Activated CD4-positive, CD25-positive, alpha-beta regulatory T cell treated with anti-CD3 and anti-CD28 coated beads, Interleukin-2, amount 50 U/mL, for 72 hours (primary cell): ENCODE measurements at regions not wholly inside any gene's neighbourhood (a gene's known extent, or its start where the extent isn't known, plus 50 kb on each side); places are given as distances from the start of the nearest gene placed in this dataset.

Source experiments
- DNase-seq: peaks from one replicate; pipeline ENCODE4 v3.0.0; 2021

- DNase-seq, result no peak
Observed at GRCh38 chr18:73724958-73725357, 422.7 kb downstream of the FBXO15 start.

DNA sequence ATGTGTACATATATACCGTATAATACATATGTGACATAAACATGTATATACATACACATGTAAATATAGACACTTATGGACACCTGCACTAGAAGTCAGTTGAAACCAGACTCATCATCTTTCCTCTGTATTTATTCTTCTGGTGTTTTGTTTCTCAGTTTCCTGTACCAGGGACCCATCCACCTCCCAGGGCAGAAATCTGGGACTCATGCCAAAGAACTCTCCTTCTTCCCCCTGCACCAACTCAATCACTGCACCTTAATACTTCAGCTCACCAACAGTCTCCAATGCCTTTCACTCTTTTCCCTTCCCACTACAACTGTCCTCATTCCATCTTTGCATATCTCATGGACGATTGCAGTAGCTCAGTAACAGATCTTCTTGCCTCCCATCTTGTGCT lies 428.0 kb downstream of the FBXO15 start:
- no peak for DNase-seq

- no peak for DNase-seq
Observed at GRCh38 chr18:73717570-73717969, 430.1 kb downstream of the FBXO15 start.

DNA sequence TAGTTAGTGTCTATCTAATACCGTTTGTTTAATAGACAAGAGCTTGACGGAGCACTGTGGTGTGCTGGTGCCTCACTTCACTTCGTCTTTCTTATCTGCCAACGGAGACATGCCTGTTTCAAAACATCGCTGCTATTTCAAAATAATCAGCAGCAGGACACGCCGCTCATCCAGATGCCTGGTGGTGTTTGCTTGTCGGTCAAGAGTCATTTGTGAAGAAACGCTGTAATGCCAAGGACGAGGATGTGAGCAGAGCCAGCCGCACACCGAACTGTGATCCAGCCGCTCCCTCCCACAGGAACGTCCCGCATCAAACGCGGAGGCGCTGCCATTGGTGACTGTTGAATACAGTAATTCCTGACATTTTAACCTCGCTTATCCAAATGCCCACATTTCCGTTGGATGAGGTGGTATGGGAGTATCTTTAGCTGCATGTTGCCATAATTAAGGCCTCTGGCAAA lies 432.4 kb downstream of the FBXO15 start:
- no peak for DNase-seq

DNA sequence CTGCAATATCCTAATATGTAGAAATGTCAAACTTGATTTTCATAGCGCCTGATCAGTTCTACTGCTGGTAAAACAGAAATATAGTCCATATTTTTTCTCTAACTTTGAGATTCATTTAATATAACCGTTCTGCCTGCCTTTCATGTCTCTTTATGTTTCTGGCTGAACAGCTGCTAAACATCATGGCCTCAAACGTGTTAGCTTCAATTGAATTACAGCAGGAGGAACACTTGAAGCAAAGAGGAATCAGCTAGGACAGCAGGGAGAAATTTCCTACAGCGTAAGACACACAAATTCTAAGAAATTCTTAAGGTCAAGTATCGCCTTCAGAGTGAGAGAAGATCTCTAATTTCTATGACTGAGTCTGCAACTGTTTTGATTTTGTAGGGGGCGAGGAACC lies 433.2 kb downstream of the FBXO15 start:
- DNase-seq, result no peak

DNA sequence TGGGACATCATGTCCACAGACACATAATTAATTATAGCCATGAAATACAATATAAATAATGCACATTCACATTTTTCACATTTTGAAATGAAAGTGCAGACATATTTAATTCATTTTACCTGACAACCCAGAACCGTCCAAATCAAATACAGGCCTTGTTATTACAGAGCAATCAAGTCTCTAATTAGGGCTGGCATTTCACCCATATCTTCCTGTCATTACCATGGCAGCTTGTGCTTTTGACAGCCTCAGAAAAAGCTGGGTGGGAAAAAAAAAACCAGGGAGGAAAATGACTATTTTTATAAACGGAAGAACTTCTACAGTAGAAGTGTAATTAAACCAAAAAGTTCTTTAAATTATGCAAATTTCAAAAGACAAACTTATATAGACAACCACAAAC lies 436.4 kb downstream of the FBXO15 start:
- no peak for DNase-seq

GRCh38 chr18:73708591-73708990 lies 439.0 kb downstream of the FBXO15 start:
- no peak for DNase-seq

DNA sequence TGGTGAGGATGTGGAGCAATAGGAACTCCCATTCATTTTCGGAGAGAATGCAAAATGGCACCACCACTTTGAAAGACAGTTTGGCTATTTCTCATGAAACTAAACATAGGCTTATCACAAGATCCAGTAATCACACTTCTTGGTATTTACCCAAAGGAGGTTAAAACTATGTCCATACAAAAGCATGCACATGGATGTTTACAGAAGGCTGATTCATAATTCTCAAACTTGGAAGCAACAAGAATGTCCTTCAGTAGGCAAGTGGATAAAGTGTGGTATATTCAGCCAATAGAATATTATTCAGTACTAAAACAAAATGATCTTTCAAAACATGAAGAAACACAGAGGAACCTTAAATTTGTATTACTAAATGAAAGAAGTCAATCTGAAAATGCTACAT lies 440.6 kb downstream of the FBXO15 start:
- no peak for DNase-seq

DNA sequence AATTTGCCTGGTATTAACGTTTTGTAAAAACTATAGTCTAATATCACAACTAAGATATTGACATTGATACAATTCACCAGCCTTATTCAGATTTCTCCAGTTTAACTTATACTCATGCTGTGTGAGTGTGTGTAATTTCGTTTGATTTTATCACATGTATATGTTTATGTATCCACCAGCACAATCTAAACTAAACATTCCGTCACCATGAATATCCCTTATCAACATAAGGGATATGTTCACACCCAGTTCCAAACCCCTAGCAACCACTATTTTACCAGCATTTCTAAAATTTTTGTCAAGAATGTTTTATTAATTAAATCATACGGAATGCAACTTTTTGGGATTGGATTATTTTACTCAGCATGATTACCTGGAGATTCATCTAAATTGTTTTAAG lies 450.3 kb downstream of the FBXO15 start:
- no peak for DNase-seq

DNA sequence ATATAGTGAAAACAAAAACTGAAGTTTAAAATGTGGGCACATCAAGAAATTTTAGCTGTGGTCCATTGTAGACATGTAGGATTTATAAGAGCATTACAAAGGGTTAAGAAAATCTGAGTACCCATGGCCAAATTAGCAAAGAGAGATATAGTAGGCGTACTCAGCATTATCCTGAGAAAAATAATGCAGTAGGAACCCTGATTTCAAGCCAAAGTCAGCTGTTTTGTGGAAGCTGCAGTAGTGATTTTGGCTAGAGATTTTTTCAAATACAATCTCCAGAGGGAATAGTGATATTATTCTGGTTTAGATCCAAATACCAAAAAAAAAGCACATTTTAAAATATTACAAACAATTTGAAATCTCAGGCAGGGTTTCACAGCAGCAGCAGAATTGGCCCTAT lies 450.9 kb downstream of the FBXO15 start:
- no peak for DNase-seq

DNA sequence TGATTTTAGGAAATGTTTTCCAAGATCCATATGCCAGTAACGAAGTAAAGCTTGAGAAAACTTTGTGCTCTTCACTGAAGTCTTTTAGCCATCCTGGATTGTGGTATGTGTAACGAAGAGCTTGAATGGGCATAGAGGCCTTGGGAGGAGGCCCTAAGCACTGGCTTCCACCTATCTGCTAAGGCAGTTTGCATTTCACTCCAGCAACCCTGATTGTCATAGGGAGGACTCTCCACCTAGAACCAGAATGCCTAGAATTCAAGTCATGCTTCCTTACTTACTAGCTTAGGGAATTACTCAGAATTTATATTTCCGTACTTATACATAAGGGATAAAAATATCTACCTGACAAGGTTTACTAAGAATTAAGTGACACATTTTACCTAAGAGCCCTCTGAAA lies 451.5 kb downstream of the FBXO15 start:
- no peak for DNase-seq

DNA sequence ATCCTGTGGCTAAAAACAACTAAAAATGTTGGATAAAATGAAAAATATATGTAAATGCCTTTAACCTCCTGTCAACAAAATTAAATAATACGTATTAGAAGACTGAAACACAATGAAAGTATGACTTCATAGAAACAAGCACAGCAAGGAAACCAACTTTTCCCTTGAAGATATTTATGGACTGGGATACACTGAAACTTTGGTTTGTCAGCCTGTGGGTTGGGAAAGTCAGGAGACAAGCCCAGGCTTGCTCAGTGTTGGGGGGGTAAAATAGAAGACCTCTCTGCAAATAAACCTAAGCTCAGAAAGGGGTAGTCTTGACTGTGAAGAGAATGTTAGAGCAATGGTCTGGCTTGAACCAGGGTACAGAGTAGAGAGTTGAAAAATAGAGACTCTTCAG lies 454.5 kb downstream of the FBXO15 start:
- no peak for DNase-seq

DNA sequence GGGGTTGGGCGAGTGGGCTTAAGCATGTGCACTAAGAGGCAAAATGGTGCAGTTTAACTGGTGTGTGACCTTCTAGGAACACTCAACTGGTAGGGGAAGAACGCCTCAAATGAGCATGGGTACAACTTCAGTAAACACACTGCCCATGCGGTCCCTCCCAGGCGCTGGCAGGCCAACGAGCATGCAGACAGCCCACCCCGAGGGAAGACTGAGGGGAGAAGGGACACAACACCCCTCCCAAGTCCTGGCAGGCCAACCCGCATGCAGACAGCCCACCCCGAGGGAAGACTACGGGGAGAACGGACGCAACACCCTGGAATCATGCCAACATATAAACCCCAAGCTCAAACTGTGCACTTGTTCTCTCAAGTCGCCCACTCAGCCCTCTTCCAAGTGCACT lies 456.0 kb downstream of the FBXO15 start:
- DNase-seq, result no peak

DNA sequence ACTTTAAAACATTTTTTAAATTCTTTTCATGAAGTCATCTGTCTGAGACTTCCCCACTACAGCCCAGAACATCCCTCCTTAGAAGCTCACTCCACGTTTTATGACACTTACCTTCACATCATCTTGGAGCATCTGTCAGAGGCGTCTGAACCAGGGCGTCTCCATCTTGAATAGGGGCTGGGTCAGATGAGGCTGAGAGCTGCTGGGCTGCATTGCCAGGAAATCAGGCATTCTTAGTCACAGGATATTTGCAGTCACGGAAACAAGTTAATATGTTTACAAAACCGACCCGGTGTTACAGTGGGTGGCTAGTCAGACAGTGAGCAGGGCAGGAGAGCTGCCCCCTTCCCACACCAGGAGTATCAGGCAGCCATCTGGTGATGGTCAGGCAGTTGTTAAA lies 456.5 kb downstream of the FBXO15 start:
- DNase-seq, result no peak

- no peak for DNase-seq
Observed at GRCh38 chr18:73690222-73690621, 457.4 kb downstream of the FBXO15 start.

GRCh38 chr18:73688851-73689711 lies 458.6 kb downstream of the FBXO15 start:
- no peak for DNase-seq

DNA sequence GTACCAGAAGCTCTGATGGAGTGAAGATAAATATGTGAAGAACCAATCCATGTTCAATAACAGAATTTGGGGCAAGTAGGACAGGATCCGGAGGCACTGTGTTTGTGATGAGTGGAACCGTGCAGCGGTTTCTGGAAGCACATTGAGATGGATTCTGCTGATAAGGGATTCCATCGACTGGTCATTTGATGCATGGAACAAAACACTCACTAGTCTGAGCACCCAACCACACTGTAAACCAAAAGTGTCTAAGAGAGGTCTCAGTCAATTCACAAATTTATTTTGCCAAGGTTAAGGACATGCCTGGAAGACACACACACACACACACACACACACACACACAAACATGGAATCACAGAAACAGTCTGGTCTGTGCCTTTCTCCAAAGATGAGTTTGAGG lies 459.5 kb downstream of the FBXO15 start:
- no peak for DNase-seq

DNA sequence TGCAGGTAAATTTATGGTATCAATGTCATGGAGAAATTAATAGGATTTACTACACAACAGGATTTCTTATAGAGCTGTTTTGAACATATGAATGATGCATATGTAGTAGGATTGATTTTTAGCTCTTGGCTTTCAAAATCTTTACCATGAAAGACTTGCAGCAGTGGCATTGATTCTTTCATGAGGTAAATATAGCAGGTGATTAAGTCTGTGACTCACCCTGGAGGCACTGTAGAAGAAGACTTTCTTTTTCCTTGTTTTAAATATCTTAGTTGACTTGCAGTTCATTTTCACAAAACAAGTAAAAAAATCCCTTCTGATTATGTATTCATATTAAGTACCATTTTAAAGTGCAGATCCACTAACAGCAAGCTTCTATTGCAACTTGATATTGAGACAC lies 463.0 kb downstream of the FBXO15 start:
- no peak for DNase-seq

- no peak for DNase-seq
Observed at GRCh38 chr18:73683409-73684238, 464.0 kb downstream of the FBXO15 start.

DNA sequence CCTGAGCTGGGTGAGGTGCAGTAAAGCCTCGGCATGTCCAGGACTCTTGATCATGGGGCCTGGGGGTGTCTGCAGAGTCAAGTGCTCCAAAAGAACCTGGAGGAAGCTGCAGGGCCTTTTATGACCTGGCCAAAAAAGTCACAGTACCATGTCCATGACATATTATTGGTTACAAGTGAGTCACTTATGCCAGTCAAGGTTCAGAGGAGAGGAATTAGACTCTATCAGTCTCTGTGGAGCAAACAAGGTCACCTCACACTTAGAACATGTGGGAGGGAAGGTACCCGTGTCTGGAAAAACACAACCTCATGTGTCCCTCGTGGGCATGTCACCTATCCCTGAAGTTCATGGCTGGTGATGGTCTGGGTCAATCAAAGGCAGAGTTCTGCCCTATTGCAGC lies 465.7 kb downstream of the FBXO15 start:
- no peak for DNase-seq

DNA sequence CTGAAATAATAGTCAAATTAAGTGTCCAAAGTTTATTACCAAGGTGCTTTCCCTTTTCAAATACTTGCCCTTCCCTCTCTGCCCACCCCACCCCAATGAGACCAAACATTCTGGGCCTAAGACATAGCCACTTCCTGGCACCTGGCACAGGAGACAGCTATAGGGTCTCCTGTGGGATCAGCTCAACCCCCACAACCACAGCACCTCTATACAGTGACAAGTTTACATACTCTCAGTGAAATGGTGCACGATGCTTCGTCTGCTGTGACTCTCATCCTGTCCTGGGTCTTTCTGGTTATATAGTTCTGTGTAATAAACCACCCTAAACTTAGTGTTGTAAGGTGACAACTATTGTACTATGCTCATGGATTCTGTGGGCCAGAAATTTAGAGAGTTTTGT lies 466.2 kb downstream of the FBXO15 start:
- no peak for DNase-seq

DNA sequence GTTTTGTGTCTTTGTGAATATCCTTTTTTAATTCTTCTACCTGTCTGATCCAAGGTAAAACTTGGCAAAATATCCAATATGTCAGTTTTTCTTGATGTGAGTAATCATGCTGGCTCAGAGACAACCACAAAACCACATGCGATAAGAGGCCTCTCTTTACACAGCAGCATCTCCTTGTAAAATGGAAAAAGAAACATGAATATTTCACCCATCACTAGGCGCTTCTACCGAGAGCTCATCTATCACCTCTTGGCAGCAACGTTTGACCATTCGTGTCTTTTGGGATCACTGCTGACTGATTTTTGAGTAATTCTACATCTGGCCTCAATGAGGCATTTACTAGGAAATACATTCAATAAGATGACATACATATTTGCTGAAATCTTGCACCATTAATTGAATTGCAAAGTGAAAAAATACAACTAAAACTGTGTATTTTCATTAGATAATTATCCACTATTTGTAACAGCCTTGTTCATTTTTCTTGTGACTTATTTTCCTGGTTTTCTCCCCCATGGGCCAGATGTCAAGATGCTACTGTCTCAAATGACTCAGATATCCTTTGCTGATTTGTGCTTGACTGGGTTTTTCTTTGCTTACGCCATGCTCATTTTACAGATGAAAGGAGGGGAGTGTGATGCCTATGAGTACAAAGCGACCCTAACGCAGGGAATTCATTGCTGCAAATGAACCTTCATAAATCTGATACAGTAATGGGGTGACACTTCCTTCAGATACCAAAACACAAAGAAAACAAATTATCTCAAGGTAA lies 467.5 kb downstream of the FBXO15 start:
- DNase-seq, result no peak

DNA sequence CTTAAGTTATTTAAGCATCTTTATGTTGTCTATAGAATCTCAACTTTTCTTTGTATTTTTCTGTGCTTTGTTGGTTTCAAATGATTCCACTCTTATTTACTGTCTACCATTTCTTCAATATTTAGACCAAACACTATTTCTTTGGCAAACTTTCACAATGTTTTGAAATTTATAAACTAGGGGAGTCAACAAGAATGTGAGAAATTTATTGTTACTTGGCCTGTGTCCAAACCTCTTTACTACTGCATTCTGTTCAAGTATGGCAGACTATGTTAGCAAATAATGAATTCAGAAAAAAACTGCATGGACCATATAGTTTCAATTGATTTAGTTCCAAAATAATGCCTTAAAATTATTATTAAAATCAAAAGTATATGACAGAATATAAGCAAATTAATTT lies 470.2 kb downstream of the FBXO15 start:
- no peak for DNase-seq
